ENCODE measurements at regions not wholly inside any gene's neighbourhood (a gene's known extent, or its start where the extent isn't known, plus 50 kb on each side); places are given as distances from the start of the nearest gene placed in this dataset.
A peak's percentile ranks its signal among the peaks of the same experiment; 100 is the strongest.

GRCh38 chr14:55930016-55930784, 188.0 kb upstream of the PELI2 start:
- no peak overlapping the region for H3K27ac ChIP-seq
- peaks cover 0 to 16% (median 0%) of the 10 kb centered on the region in 11 donors for H3K9me3 ChIP-seq
- ATAC-seq (no peak), DNase-seq (no peak)
- 86 to 93% methylated on average over 5 of the region's 5 CpGs for WGBS, 2 donors
- no peaks in the 10 kb centered on the region for H3K4me1 ChIP-seq
- TF ChIP-seq CTCF (IDR thresholded peaks at IDR 0.05) = no peak
- intact Hi-C loops (cut with DNase I) = no loop called here
- H3K36me3 ChIP-seq = no peaks in the 10 kb centered on the region
- no peaks in the 10 kb centered on the region for H3K27me3 ChIP-seq
- H3K4me3 ChIP-seq = no peak overlapping the region

- no peak for TF ChIP-seq CTCF (IDR thresholded peaks at IDR 0.05)
- 48 to 52% methylated on average over 3 of the region's 3 CpGs for WGBS, 2 donors
- no peak for ATAC-seq
- Histone ChIP-seq H3K9me3 (peaks cover 0 to 22% (median 0%) of the 10 kb centered on the region in 11 donors), H3K27ac (no peak overlapping the region), H3K27me3 (no peaks in the 10 kb centered on the region), H3K4me1 (peaks cover 0 to 14% (median 0%) of the 10 kb centered on the region in 9 donors), H3K36me3 (no peaks in the 10 kb centered on the region), H3K4me3 (no peak overlapping the region)
- DNase-seq = no peak
- intact Hi-C loops (cut with DNase I) = no loop called here
These were observed 181.5 kb upstream of the PELI2 start for GRCh38 chr14:55936691-55937090.

GRCh38 chr14:55938249-55938791, 179.9 kb upstream of the PELI2 start:
- ATAC-seq = peak in 7 of 8 donors; percentile 65 to 97 (median 89)
- H3K9me3 ChIP-seq = peaks cover 0 to 18% (median 0%) of the 10 kb centered on the region in 11 donors
- H3K36me3 ChIP-seq = no peaks in the 10 kb centered on the region
- WGBS, 2 donors = 46 to 54% methylated on average over 10 of the region's 10 CpGs
- no peak for TF ChIP-seq CTCF (IDR thresholded peaks at IDR 0.05)
- H3K4me1 ChIP-seq = peaks cover 0 to 14% (median 0%) of the 10 kb centered on the region in 9 donors
- peak overlapping the region in 3 of 10 donors; percentile 34 to 37 (median 36) for H3K27ac ChIP-seq
- peak; percentile 45 to 51 for DNase-seq
- intact Hi-C loops (cut with DNase I) = no loop called here
- no peak overlapping the region for H3K4me3 ChIP-seq
- no peaks in the 10 kb centered on the region for H3K27me3 ChIP-seq

GRCh38 chr14:55942076-55942654, 176.0 kb upstream of the PELI2 start:
- Histone ChIP-seq H3K4me3 (no peak overlapping the region), H3K9me3 (peaks cover 0 to 5% (median 0%) of the 10 kb centered on the region in 11 donors), H3K4me1 (peaks cover 0 to 14% (median 0%) of the 10 kb centered on the region in 9 donors), H3K27ac (no peak overlapping the region), H3K36me3 (no peaks in the 10 kb centered on the region), H3K27me3 (no peaks in the 10 kb centered on the region)
- 87% methylated on average over 4 of the region's 4 CpGs for WGBS, 2 donors
- intact Hi-C loops (cut with DNase I) = no loop called here
- DNase-seq (no peak), ATAC-seq (no peak)
- no peak for TF ChIP-seq CTCF (IDR thresholded peaks at IDR 0.05)
